Omental fat pad (tissue), 3 donors: ENCODE measurements at regions not wholly inside any gene's neighbourhood (a gene's known extent, or its start where the extent isn't known, plus 50 kb on each side); places are given as distances from the start of the nearest gene placed in this dataset.
"Not testable (repeated sequence)": the region's sequence is repeated elsewhere in the genome, so short reads cannot be mapped to it uniquely, and the experiment has no call there.

Source experiments
- ATAC-seq: fragments of 150-250 bp; one replicate; pipeline ENCODE4 v1.9.1; 2016; ENCODE audit warnings: mild to moderate bottlenecking, moderate library complexity; ENCODE audit not compliant: low FRiP score
- DNase-seq: peaks from one replicate; pipeline ENCODE4 v3.0.0-alpha.2; 2019; ENCODE audit warnings: low spot score
- TF ChIP-seq, protein P1 (sequence below), 3 donors: fragments of 450-650 bp; IDR thresholded peaks; one replicate each; pipeline ENCODE4 v1.5.1; 2016 to 2017; ENCODE audit warnings: antibody characterized with exemption in 3 of 3, mild to moderate bottlenecking in 3 of 3, moderate library complexity in 2 of 3

DNA sequence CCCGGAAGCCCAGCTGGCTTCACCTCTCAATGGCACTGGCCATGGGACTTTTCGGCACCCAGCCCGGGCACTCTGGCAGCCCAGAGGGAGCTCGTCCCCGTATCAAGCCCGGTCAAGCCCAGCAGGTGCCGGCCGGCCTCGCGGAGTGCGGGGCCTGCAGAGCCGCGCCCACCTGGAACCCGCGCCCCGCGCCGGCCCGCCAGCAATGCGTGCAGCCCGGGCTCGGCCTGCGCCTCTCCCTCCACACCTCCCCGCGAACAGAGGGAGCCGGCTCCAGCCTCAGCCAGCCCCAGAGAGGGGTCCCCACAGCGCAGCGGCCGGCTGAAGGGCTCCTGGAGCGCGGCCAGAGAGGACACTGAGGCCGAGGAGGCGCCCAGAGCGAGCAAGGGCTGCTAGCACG is 133.6 kb upstream of the FRG1 start:
- no peak for ATAC-seq
- TF ChIP-seq, protein P1, sequence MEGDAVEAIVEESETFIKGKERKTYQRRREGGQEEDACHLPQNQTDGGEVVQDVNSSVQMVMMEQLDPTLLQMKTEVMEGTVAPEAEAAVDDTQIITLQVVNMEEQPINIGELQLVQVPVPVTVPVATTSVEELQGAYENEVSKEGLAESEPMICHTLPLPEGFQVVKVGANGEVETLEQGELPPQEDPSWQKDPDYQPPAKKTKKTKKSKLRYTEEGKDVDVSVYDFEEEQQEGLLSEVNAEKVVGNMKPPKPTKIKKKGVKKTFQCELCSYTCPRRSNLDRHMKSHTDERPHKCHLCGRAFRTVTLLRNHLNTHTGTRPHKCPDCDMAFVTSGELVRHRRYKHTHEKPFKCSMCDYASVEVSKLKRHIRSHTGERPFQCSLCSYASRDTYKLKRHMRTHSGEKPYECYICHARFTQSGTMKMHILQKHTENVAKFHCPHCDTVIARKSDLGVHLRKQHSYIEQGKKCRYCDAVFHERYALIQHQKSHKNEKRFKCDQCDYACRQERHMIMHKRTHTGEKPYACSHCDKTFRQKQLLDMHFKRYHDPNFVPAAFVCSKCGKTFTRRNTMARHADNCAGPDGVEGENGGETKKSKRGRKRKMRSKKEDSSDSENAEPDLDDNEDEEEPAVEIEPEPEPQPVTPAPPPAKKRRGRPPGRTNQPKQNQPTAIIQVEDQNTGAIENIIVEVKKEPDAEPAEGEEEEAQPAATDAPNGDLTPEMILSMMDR (IDR thresholded peaks at IDR 0.05) = no peak
- DNase-seq = no peak

DNA sequence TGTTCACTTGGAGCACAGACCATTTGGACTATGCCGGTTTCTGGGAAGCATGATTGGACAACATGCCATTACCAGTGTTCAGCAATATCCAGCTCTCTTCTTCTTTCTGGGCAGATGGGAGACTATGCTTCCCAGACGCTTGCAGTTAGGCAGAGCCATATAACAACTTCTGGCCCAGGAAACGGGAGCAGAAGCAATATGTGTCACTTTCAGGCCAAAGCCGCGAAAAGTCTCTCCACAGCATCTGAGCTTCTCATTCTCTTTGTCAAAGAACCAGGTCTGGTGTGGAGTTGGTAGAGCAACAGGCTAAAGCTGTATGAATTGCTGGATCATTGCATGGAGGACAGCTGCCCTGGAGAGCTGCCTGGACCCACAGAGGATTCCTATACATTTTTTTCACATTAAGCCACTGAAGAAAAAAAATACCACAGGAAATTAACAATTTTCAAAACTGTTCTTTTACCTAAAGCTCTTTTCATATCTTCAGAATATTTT is 131.4 kb upstream of the FRG1 start:
- DNase-seq = no peak
- ATAC-seq = no peak
- TF ChIP-seq, protein P1 (IDR thresholded peaks at IDR 0.05) = no peak

DNA sequence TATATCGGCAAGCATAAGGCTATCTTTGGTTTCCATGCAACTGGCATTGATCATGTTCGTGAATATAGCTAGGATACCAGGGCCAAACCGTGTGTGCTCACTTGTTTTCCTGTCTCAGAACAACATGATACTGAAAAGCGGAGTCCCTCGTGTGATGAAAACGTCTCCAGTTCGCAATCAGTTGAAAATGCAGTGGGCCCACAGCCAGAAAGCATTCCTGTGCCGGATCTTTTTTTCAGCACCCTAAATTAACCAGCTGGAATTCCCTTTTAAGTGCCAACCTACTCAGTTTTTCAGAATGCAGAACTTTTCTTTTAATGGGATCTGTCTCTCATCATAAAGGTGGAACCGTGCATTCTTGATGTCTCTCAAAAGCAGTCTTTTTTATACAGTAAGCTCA is 130.8 kb upstream of the FRG1 start:
- ATAC-seq (no peak), DNase-seq (no peak)
- TF ChIP-seq, protein P1 (IDR thresholded peaks at IDR 0.05) = no peak

DNA sequence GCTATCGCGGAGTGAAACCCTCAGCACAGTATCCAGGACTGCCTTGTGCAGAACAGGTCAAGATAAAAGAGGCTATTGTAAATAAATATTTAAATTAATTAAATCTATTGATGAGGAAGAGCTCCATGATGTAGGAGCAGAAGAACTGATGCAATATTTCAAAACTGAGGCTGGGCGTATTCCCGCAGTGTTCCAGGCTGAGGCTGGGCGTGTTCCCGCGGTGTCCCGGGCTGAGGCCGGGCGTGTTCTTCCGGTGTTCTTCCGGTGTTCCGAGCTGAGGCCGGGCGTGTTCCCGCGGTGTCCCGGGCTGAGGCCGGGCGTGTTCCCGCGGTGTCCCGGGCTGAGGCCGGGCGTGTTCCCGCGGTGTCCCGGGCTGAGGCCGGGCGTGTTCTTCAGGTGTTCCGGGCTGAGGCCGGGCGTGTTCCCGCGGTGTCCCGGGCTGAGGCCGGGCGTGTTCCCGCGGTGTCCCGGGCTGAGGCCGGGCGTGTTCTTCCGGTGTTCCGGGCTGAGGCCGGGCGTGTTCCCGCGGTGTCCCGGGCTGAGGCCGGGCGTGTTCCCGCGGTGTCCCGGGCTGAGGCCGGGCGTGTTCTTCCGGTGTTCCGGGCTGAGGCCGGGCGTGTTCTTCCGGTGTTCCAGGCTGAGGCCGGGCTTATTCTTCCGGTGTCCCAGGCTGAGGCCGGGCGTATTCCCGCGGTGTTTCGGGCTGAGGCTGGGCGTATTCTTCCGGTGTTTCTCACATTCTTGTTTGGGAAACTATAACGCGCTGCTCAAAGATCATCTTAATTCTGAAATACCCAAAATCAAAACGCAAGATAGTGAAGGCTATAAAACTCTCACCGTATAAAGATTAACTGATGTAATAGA is 130.1 kb upstream of the FRG1 start:
- not testable (repeated sequence) for ATAC-seq, DNase-seq

DNA sequence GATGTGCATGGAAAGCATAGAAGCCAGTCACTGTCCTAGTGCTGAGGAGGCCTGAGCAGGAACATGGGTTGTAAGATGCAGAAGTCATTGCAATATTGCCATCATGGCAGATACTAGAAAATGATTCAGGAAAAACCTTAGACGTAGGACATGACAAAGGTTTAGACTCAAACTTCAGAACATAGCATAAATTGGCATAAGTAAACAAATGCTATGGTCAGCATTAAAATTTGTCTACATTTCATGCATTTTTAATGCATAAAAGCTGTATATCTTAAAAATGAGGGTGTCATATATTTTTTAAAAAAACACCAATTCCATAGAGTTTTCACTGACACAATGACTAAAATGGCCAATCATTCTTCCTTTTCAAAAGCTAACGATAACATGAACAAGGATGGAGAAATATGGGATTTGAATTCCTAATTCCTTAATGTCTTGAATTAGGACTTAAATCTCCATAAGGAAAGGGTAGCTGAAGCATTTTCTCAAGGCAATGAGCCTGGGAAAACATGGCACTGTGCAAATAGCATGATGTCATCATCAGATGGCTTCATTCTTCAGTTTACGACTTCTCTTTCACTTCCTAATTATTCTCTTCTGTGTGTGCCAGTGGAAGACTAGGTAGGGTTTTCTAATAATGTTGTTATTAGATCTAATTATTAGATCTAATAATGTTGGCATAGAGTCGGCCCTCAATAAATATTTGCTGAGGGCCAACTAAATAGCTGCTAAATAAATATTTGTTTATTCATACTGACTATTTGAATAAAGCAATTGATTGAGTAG is 125.1 kb upstream of the FRG1 start:
- DNase-seq (no peak), ATAC-seq (no peak)
- TF ChIP-seq, protein P1 (IDR thresholded peaks at IDR 0.05) = no peak

DNA sequence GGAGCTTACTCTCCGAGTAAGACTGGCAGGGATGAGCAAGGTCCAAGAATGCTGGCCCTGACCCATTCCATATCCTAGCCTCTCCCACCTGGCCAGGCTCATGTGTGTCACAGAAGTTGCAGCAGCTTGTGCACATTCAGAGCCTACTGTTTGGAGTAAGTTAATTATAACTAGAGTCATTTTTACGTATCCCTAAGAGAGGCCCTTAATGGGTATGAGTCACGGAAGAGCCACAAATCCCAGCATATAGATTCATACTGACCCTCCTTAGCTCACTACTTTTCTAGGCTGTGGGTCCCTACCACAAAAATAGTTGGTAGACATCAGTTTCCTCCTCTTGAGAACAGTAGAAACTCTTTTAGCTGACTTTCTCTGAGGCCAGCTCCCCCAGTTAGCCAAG is 118.3 kb upstream of the FRG1 start:
- DNase-seq (no peak), ATAC-seq (no peak)
- TF ChIP-seq, protein P1 (IDR thresholded peaks at IDR 0.05) = no peak

DNA sequence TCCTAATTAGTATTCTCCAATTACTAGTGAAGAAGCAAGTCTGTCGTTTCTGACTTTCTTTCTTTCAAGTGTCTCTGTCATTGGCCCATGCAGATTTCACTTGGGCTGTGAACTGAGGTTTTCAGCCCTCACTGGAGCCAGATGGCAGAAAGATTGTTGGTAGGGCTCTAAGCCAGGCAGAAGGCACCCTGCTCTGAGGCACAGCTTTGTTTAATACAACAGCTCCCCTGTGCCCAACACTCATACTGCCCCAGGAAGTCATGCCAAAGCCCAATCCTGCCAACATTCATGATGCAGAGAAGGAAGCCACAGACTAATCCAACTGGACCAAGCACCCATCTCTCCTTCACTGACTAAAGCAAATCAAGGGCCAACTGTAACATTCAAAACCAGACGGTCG is 117.1 kb upstream of the FRG1 start:
- TF ChIP-seq, protein P1 (IDR thresholded peaks at IDR 0.05) = no peak
- ATAC-seq (no peak), DNase-seq (no peak)
